H1 (cell line): ENCODE measurements at regions not wholly inside any gene's neighbourhood (a gene's known extent, or its start where the extent isn't known, plus 50 kb on each side); places are given as distances from the start of the nearest gene placed in this dataset.

Experiments used
- CTCF ChIA-PET: fragments of 300-600 bp; sonication (Branson Sonifier 250); formaldehyde crosslinking; loops from one replicate; lab custom pipeline; 2021; ENCODE audit not compliant: partially characterized antibody; lab: Charles Lee
- POLR2A ChIA-PET: fragments of 300-600 bp; sonication (Branson Sonifier 250); formaldehyde crosslinking; loops from one replicate; lab custom pipeline; 2021; ENCODE audit warnings: inconsistent platforms; ENCODE audit not compliant: partially characterized antibody; lab: Charles Lee
- DNase-seq, 2 experiments: peaks; one replicate each; pipeline versions ENCODE4 v3.0.0 to v3.0.0-alpha.2; 2010 to 2022; ENCODE audit warnings: low spot score in 2 of 2, low read depth in 1 of 2, mixed read lengths in 1 of 2
- FAIRE-seq: peaks from 2 replicates; lab custom pipeline; 2011; peaks lifted over from hg19 to GRCh38; lab: Jason Lieb, UNC
- H2AFZ ChIP-seq: 2 replicates; pipeline ENCODE4 v1.8.1; 2012; ENCODE audit warnings: low read length, inconsistent platforms
- H2AK5ac ChIP-seq: 2 replicates; pipeline ENCODE4 v1.6.1; 2013; ENCODE audit warnings: low read depth, low read length
- H2BK120ac ChIP-seq: replicated peaks from 2 replicates; pipeline ENCODE3; 2013; ENCODE audit warnings: low read depth, low read length, inconsistent platforms
- H2BK12ac ChIP-seq: 2 replicates; pipeline ENCODE4 v1.6.1; 2013; ENCODE audit warnings: low read depth, low read length
- H2BK15ac ChIP-seq: 2 replicates; pipeline ENCODE4 v1.6.1; 2013; ENCODE audit warnings: low read length
- H2BK20ac ChIP-seq: 2 replicates; pipeline ENCODE4 v1.6.1; 2013; ENCODE audit warnings: low read length
- H2BK5ac ChIP-seq: 2 replicates; pipeline ENCODE4 v1.6.1; 2013; ENCODE audit warnings: low read depth, low read length
- H3K14ac ChIP-seq: 2 replicates; pipeline ENCODE4 v1.6.1; 2013; ENCODE audit warnings: inconsistent platforms; ENCODE audit not compliant: insufficient read length
- H3K18ac ChIP-seq: 2 replicates; pipeline ENCODE4 v1.6.1; 2013; ENCODE audit warnings: low read length; ENCODE audit errors: extremely low read depth
- H3K23ac ChIP-seq: 2 replicates; pipeline ENCODE4 v1.6.1; 2013; ENCODE audit warnings: inconsistent platforms; ENCODE audit not compliant: insufficient read length
- H3K23me2 ChIP-seq: 2 replicates; pipeline ENCODE4 v1.6.1; 2013; ENCODE audit warnings: low read depth, low read length
- H3K27ac ChIP-seq: 2 replicates; pipeline ENCODE4 v1.6.1; 2011; ENCODE audit warnings: low read depth, low read length, inconsistent platforms
- H3K27me3 ChIP-seq, 4 experiments: replicated peaks in 1 of 4; 1 replicate in 1 of 4; 2 replicates in 3 of 4; pipeline versions ENCODE4 v1.6.1 to v1.8.1; 2011 to 2013; ENCODE audit warnings: low read length in 3 of 4, mild to moderate bottlenecking in 3 of 4, inconsistent platforms in 2 of 4, mixed read lengths in 2 of 4, moderate library complexity in 1 of 4; ENCODE audit not compliant: control insufficient read depth in 3 of 4, insufficient read depth in 3 of 4; ENCODE audit errors: extremely low read depth in 1 of 4
- H3K36me3 ChIP-seq, 4 experiments: 2 replicates each; pipeline versions ENCODE4 v1.6.1 to v1.8.1; 2011 to 2013; ENCODE audit warnings: mild to moderate bottlenecking in 4 of 4, low read length in 3 of 4, moderate library complexity in 2 of 4, control low read depth in 1 of 4, inconsistent platforms in 1 of 4; ENCODE audit not compliant: insufficient read depth in 4 of 4, control insufficient read depth in 2 of 4
- H3K4ac ChIP-seq: replicated peaks from 2 replicates; pipeline ENCODE3; 2013; ENCODE audit warnings: low read length, low read depth, mixed read lengths, inconsistent platforms; ENCODE audit not compliant: insufficient read length
- H3K4me1 ChIP-seq, 4 experiments: replicated peaks in 1 of 4; 1 replicate in 1 of 4; 2 replicates in 3 of 4; pipeline versions ENCODE4 v1.6.1 to v1.8.1; 2011 to 2013; ENCODE audit warnings: low read length in 3 of 4, inconsistent platforms in 2 of 4, mixed read lengths in 1 of 4; ENCODE audit not compliant: insufficient read depth in 4 of 4, control insufficient read depth in 3 of 4
- H3K4me2 ChIP-seq, 2 experiments: 2 replicates each; pipeline versions ENCODE4 v1.6.1 to v1.8.1; 2011 to 2013; ENCODE audit warnings: low read depth in 2 of 2, low read length in 2 of 2, control low read depth in 1 of 2, inconsistent platforms in 1 of 2, mild to moderate bottlenecking in 1 of 2; ENCODE audit not compliant: insufficient read depth in 1 of 2
- H3K4me3 ChIP-seq, 4 experiments: fragments of 200-600, 300-600 bp in 1 of 4; sonication (generic), shearing (Covaris generic), sonication (Bioruptor Twin) in 1 of 4; 2 replicates each; pipeline versions ENCODE4 v1.5.1 to v1.8.1; 2011 to 2016; ENCODE audit warnings: low read length in 4 of 4, low read depth in 3 of 4, control low read depth in 2 of 4, inconsistent platforms in 2 of 4, mild to moderate bottlenecking in 2 of 4, mixed read lengths in 1 of 4, moderate library complexity in 1 of 4; ENCODE audit not compliant: insufficient read depth in 2 of 4; ENCODE audit errors: extremely low read depth in 1 of 4
- H3K56ac ChIP-seq: replicated peaks from 2 replicates; pipeline ENCODE3; 2013; ENCODE audit warnings: low read depth, mild to moderate bottlenecking, mixed read lengths, low read length, inconsistent platforms; ENCODE audit not compliant: insufficient read length
- H3K79me1 ChIP-seq: 2 replicates; pipeline ENCODE4 v1.6.1; 2013; ENCODE audit warnings: low read depth, low read length, control low read depth
- H3K79me2 ChIP-seq, 2 experiments: 2 replicates each; pipeline versions ENCODE4 v1.6.1 to v1.8.1; 2012 to 2013; ENCODE audit warnings: low read length in 2 of 2, mild to moderate bottlenecking in 2 of 2, inconsistent platforms in 1 of 2; ENCODE audit not compliant: insufficient read depth in 2 of 2, control insufficient read depth in 1 of 2
- H3K9ac ChIP-seq, 4 experiments: replicated peaks in 1 of 4; 1 replicate in 1 of 4; 2 replicates in 3 of 4; pipeline versions ENCODE4 v1.6.1 to v1.8.1; 2011 to 2013; ENCODE audit warnings: low read depth in 3 of 4, low read length in 3 of 4, control low read depth in 2 of 4, mild to moderate bottlenecking in 2 of 4, moderate library complexity in 2 of 4, inconsistent platforms in 1 of 4; ENCODE audit errors: extremely low read depth in 1 of 4
- H3K9me3 ChIP-seq, 2 experiments: 2 replicates each; pipeline versions ENCODE4 v1.6.1 to v1.8.1; 2012 to 2013; ENCODE audit warnings: mild to moderate bottlenecking in 2 of 2, moderate library complexity in 2 of 2, control low read depth in 1 of 2, inconsistent platforms in 1 of 2, low read depth in 1 of 2, low read length in 1 of 2, mixed read lengths in 1 of 2; ENCODE audit not compliant: insufficient read depth in 2 of 2
- H4K20me1 ChIP-seq, 2 experiments: replicated peaks in 1 of 2; 2 replicates each; pipeline versions ENCODE3 to v1.8.1; 2011 to 2013; ENCODE audit warnings: inconsistent platforms in 2 of 2, low read length in 2 of 2, mild to moderate bottlenecking in 1 of 2; ENCODE audit not compliant: insufficient read depth in 2 of 2, control insufficient read depth in 1 of 2
- H4K5ac ChIP-seq: 2 replicates; pipeline ENCODE4 v1.6.1; 2013; ENCODE audit warnings: low read length, low read depth, mixed read lengths, inconsistent platforms; ENCODE audit not compliant: insufficient read length
- H4K8ac ChIP-seq: 2 replicates; pipeline ENCODE4 v1.8.0; 2013; ENCODE audit warnings: mild to moderate bottlenecking, moderate library complexity, low read length, inconsistent platforms; ENCODE audit not compliant: insufficient read depth; ENCODE audit errors: extremely low read depth
- H4K91ac ChIP-seq: replicated peaks from 2 replicates; pipeline ENCODE3; 2013; ENCODE audit warnings: low read length, mixed read lengths, inconsistent platforms; ENCODE audit not compliant: insufficient read length
- CBX5 ChIP-seq: fragments of 300-800, 300-1000 bp; sonication (generic); IDR thresholded peaks from 2 replicates; pipeline ENCODE4 v1.7.1; 2016; ENCODE audit warnings: antibody characterized with exemption, low read length, low read depth
- CBX8 ChIP-seq: fragments of 300-800, 300-1000 bp; sonication (generic); IDR thresholded peaks from 2 replicates; pipeline ENCODE4 v1.7.1; 2016; ENCODE audit warnings: low read depth, low read length, borderline replicate concordance
- CEBPB ChIP-seq: IDR thresholded peaks from 2 replicates; pipeline ENCODE4 v1.6.1; 2012; ENCODE audit warnings: low read depth, low read length
- CHD1 ChIP-seq: IDR thresholded peaks from 2 replicates; pipeline ENCODE4 v1.6.1; 2012; ENCODE audit warnings: low read depth, low read length, improper control_type of control experiment
- CHD2 ChIP-seq: IDR thresholded peaks from 2 replicates; pipeline ENCODE4 v1.6.1; 2012; ENCODE audit warnings: low read length, improper control_type of control experiment
- CREB1 ChIP-seq: IDR thresholded peaks from 2 replicates; pipeline ENCODE4 v1.6.1; 2012; ENCODE audit warnings: inconsistent platforms
- HDAC2 ChIP-seq, 2 experiments: fragments of 300-600 bp in 1 of 2; sonication (generic) in 1 of 2; IDR thresholded peaks; 2 replicates each; pipeline ENCODE4 v1.6.1; 2011 to 2012; ENCODE audit warnings: low read depth in 2 of 2, low read length in 2 of 2, mild to moderate bottlenecking in 2 of 2, moderate library complexity in 2 of 2, borderline replicate concordance in 1 of 2, inconsistent platforms in 1 of 2
- HDAC6 ChIP-seq: IDR thresholded peaks from one replicate; pipeline ENCODE4 v1.7.1; 2012; ENCODE audit warnings: low read depth, mild to moderate bottlenecking, inconsistent platforms, low read length, moderate library complexity
- MAFK ChIP-seq: IDR thresholded peaks from 2 replicates; pipeline ENCODE4 v1.6.1; 2012; ENCODE audit warnings: low read depth, mild to moderate bottlenecking, improper control_type of control experiment, low read length
- PHF8 ChIP-seq: fragments of 200-600 bp; sonication (generic); conservative IDR thresholded peaks from 2 replicates; pipeline ENCODE4 v1.7.1; 2012; ENCODE audit warnings: low read depth, mild to moderate bottlenecking, inconsistent platforms, low read length, moderate library complexity
- POLR2AphosphoS5 ChIP-seq: IDR thresholded peaks from 2 replicates; pipeline ENCODE4 v1.6.1; 2011; ENCODE audit warnings: low read depth, low read length
- RBBP5 ChIP-seq: IDR thresholded peaks from 2 replicates; pipeline ENCODE4 v1.7.1; 2012; ENCODE audit warnings: low read depth, mild to moderate bottlenecking, inconsistent platforms, low read length, moderate library complexity, borderline replicate concordance
- SIN3A ChIP-seq, 2 experiments: IDR thresholded peaks in 1 of 2; conservative IDR thresholded peaks in 1 of 2; 2 replicates each; pipeline ENCODE4 v1.6.1; 2011 to 2012; ENCODE audit warnings: low read length in 2 of 2, improper control_type of control experiment in 1 of 2, low read depth in 1 of 2, mild to moderate bottlenecking in 1 of 2
- SIRT6 ChIP-seq: IDR thresholded peaks from one replicate; pipeline ENCODE4 v1.7.1; 2012; ENCODE audit warnings: low read length, inconsistent platforms
- TEAD4 ChIP-seq: IDR thresholded peaks from 2 replicates; pipeline ENCODE4 v1.6.1; 2012; ENCODE audit warnings: low read depth, low read length, inconsistent platforms, mixed read lengths
- ZNF274 ChIP-seq: IDR thresholded peaks from 2 replicates; pipeline ENCODE4 v1.7.0; 2012; ENCODE audit warnings: low read length, borderline replicate concordance; ENCODE audit errors: extremely low read depth
- WGBS, 2 experiments: shearing (Covaris generic) in 1 of 2; methylation state at CpG; one replicate each; pipeline versions ENCODE4 v1.1.6 to v1.1.7; 2013 to 2015; ENCODE audit warnings: low lambda C conversion rate in 2 of 2, mixed read lengths in 2 of 2, inconsistent platforms in 1 of 2, low coverage in 1 of 2, missing lambda C conversion rate in 1 of 2; ENCODE audit not compliant: insufficient replicate concordance in 2 of 2, insufficient coverage in 1 of 2, insufficient read length in 1 of 2; ENCODE audit errors: extremely low coverage in 1 of 2, missing lambda C conversion rate in 1 of 2; 5-methylcytosine and 5-hydroxymethylcytosine counted together

GRCh38 chr11:36775130-36775529 lies 177.1 kb upstream of the RAG2 start:
- no peak overlapping the region for H3K56ac ChIP-seq
- no peak overlapping the region for H4K5ac ChIP-seq
- H3K36me3 ChIP-seq: no peaks in the 10 kb centered on the region
- H4K91ac ChIP-seq: no peak overlapping the region
- no peaks in the 10 kb centered on the region for H3K79me1 ChIP-seq
- no peaks in the 10 kb centered on the region; a peak in 1 of 7 replicates for H3K4me1 ChIP-seq
- no peak overlapping the region for H2BK15ac ChIP-seq
- H4K8ac ChIP-seq: no peak overlapping the region
- no peak overlapping the region for H3K18ac ChIP-seq
- no peaks in the 10 kb centered on the region for H3K79me2 ChIP-seq
- no peak overlapping the region for H3K9ac ChIP-seq
- no peaks in the 10 kb centered on the region for H4K20me1 ChIP-seq
- no peak overlapping the region for H2AFZ ChIP-seq
- H3K9me3 ChIP-seq: no peaks in the 10 kb centered on the region
- H2BK120ac ChIP-seq: no peak overlapping the region
- H3K4ac ChIP-seq: no peak overlapping the region
- CTCF ChIA-PET: interaction anchor here (2.4 kb wide), 1 partner anchor 28 kb away, joined by 13 read pairs; no protein-coding TSS in a partner anchor
- no peak overlapping the region for H2BK12ac ChIP-seq
- no peak overlapping the region for H2BK20ac ChIP-seq
- H3K14ac ChIP-seq: no peak overlapping the region
- POLR2A ChIA-PET: no interaction called here
- DNase-seq: no peak
- no peak overlapping the region for H3K23ac ChIP-seq
- H2AK5ac ChIP-seq: no peak overlapping the region
- no peak for FAIRE-seq
- no peak overlapping the region for H3K27ac ChIP-seq
- H3K4me2 ChIP-seq: no peak overlapping the region
- no peak overlapping the region for H2BK5ac ChIP-seq
- no peak overlapping the region for H3K4me3 ChIP-seq
- 88% methylated on average over 1 of the region's 1 CpG; no CpG with 5 or more reads in 1 of the 2 experiments for WGBS, 2 experiments
- no peaks in the 10 kb centered on the region; a peak in 1 of 7 replicates for H3K27me3 ChIP-seq
- H3K23me2 ChIP-seq: no peaks in the 10 kb centered on the region
- TF ChIP-seq SIN3A (conservative IDR thresholded peaks at IDR 0.05 in 1 of 2, IDR thresholded peaks at IDR 0.05 in 1 of 2; ENCODE audit: low read depth in 1 of 2, low read length in 2 of 2): no peak
- no peak for TF ChIP-seq RBBP5
- TF ChIP-seq CHD1: no peak
- no peak for TF ChIP-seq PHF8
- no peak for TF ChIP-seq CBX5
- TF ChIP-seq ZNF274: no peak
- TF ChIP-seq CEBPB: no peak
- TF ChIP-seq HDAC2 (IDR thresholded peaks at IDR 0.05; ENCODE audit: borderline replicate concordance in 1 of 2, low read depth in 2 of 2, low read length in 2 of 2): no peak
- TF ChIP-seq POLR2AphosphoS5: no peak
- TF ChIP-seq SIRT6: no peak
- TF ChIP-seq HDAC6: no peak
- TF ChIP-seq CHD2: no peak
- TF ChIP-seq MAFK: no peak
- no peak for TF ChIP-seq TEAD4
- no peak for TF ChIP-seq CREB1
- no peak for TF ChIP-seq CBX8
